ENCODE measurements at regions not wholly inside any gene's neighbourhood (a gene's known extent, or its start where the extent isn't known, plus 50 kb on each side); places are given as distances from the start of the nearest gene placed in this dataset.

DNA sequence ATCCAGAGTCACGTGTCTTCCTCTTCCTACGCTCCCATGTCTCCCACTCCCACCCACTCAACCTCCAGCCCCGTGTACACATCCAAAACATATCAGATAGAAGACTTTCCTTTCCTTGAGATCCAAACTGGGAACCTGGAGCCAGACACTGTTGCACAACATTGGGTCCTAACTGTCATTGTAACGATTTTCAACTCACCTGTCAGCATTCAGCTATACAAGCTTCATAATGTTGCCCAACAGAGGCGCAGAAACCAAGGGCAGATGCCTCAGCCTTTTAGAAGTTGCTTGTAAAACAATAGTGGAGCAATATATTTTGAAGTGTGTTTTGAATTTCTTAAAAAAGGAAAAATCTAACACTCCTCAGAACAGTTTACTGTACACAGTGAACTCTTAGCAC lies 84.9 kb upstream of the GLIS3 start:
- DNase-seq (ENCODE audit: low spot score): no peak

DNA sequence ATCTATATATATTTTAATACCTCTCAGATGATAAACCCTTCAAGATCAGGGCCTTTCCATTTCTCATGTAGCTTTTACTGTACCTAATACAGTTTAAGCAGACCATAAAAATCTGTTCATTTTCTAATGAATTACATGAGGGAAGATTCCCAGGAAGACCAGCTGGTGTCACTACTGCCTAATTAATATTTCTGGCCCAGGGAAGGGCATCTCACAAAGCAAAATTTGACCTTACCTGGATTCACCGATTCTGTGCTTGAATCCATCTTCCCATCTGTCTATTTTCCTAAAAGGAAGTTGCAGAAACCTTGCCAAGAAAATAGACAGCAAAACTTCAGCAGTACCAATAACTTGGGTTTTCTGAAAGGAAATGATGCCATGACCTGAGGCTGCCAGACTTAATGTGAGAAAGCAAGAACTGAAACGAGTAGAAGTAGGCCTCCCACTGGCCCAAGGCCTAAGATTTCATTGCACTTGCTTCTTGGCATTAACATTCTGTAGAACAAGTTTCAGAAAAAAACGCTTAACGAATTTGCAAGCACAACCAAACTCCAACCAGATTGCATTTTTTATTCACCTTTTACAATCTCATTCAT lies 83.0 kb upstream of the GLIS3 start:
- no peak for DNase-seq (ENCODE audit: low spot score)

DNA sequence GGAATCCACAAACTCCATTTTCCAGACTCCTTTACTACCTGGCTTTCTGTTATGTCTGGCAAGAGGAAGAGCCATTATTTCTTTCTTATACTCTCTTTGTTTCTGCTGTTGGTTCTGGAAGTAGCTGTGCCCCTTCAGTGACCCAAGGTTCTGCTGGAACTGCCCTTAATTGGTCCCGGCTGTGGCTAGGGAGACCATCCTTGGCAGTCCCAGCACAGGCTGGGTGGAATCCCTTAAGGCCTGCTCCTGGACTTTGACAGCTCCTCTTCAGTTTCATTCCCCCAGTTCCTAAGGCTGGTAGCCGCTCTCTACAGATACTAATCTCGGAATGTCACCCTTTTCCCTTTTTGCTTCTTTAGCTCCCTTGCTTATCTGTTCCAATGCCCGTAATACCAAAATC lies 81.9 kb upstream of the GLIS3 start:
- DNase-seq (ENCODE audit: low spot score): no peak

DNA sequence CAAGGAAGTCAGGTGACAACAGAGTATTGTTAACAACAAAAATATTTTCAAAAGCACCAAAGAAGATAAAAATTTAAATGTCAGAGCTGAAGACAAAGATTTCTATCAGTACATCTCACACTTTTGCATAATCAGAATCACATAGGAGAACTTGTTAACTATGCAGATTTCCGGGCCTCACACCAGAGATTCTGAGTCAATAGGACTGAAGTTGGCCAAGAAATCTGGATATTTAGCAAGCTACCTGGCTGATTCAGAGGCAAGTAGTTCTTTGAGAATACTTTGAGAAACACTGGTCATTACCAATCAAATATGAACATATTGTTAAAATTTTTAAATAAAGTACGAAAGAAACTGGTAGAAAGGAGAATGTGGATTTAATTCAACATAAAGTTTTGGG lies 80.5 kb upstream of the GLIS3 start:
- no peak for DNase-seq (ENCODE audit: low spot score)

DNA sequence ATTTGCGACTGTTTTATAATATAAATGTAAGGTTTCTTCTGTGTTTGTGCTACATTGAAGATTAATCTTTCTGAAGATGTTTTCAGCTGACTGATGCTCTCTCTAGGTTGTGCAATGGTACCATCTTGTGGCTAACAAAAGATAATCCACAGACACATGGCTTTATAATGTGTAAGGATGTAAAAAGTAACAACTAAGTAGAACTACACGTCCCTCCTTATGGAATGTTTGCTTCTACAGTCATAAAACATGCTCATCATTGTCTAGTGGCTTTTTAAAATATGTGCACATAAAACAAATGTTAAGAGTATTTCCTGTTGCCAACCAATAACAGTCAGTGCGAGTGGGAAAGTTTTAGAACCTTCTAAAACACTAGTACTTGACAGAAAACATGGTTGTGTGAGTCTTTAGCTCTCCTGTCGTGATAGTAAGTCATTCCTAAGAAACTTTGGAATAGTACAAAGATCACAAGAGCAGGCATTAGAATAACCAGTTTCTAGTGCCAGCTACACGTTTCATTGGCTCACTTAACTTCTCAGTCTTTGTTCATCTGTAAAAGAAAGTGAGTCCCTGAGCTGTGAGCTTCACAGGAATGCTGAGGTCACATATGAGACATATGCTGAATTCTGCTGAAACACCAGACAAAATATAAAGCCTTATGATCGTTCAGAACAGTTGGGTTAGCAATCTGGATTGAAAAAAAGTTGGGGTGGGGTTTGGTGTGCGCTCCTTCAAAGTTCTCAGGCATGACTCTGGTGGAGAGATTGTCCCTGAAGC lies 75.7 kb upstream of the GLIS3 start:
- no peak for DNase-seq (ENCODE audit: low spot score)

DNA sequence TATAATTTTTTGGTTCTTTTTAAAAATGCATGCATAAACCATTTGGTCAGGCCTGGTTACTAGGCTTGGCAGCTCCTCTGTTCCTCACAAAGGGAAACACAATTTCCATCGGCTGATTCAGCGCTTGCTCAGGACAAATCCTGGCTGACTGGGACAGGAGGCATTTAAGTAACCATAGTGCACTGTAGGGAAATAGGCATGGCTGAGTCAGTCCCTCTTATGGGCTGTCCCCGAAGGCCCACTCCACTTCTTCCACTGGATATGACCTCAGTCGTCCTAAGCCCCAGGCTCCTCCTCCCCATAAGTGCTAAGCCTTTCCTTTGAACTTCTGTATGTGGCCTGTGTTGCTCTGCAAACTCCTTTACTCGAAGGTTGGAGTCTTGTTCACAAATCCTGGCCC lies 71.2 kb upstream of the GLIS3 start:
- DNase-seq (ENCODE audit: low spot score): no peak

DNA sequence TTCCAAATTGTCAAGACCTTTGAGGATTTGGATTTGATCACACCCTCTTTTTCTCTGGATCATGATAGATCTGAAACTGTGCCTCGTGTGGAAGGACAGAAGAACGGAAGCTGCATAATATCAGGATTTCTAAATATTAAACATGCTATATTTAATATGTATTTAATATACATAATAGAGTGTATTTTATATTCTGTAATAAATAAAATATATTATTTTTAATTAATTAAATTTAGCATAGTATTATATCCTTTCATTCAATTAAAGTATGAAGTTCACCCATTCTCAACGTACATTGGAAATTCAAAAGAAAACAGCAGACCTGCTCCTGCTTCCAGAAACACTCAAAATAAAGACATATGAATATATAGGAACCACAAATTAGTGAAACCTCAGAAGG lies 70.6 kb upstream of the GLIS3 start:
- DNase-seq (ENCODE audit: low spot score): no peak

DNA sequence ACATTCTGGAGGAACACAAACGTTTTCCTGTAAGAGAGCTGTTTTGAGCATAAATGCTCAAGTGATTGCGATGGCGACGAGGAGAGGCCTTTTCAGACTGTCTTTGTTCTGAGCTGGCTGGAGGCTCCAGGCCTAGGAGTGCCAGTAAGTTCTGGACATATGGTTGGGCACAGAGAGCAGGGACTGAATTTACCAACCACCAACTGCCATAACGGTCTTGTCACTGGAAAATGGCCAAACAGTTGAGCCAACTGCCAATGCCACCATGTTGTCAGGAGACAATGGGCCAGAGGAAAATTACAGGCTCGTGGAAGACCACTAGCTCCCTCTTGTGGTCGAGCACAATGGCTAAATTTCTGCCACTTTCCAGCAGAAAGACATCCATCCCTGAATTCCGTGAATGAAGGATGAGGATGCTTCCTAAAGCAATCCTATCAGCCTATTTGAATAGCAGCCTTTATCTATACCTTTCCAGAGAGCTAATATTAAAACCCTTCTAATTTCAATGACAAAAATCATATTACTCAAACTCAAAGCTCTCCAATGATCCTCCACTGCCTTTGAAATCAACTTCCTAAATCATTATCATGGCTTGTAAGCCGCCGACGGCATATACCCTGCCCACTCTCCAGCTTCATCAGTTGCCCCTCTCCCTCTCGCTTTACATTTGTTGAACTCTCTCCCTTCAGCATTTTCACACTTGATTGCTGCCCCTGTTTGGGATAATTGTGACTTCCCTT lies 66.9 kb upstream of the GLIS3 start:
- peak; percentile 40 for DNase-seq (ENCODE audit: low spot score)

DNA sequence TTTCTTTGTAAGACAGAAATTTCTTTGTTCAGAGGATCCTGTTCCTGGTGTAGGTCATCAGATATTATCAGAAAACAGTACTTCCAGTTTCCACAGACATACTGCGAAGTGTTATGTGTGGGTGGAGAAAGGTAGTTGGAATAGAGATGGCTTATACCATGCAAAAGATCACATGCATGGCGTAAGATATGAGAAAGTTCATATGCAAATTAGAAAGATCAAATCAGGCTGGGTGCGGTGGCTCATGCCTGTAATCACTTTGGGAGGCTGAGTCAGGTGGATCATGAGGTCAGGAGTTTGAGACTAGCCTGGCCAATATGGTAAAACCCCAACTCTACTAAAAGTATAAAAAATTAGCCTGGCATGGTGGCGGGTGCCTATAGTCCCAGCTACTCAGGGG lies 65.2 kb upstream of the GLIS3 start:
- DNase-seq (ENCODE audit: low spot score): no peak

DNA sequence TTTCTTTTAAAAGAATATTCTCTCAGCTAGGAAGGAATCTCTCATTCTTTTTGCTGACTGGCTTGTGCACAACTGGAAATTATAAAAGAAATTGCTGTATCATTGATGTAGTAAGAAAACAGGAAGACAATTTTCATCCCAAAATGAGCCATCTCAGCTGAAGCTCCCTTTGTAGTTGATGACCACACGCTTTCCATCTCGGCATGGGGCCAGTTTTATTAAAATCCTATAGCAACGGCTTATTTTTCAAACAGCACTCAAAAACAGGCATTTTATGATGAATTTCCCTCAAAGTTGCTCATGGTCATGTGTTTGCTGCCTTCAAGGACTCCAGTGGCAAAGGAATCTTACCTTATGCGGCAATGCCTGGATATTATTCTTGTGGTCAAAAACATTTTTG lies 62.4 kb upstream of the GLIS3 start:
- DNase-seq (ENCODE audit: low spot score): no peak

DNA sequence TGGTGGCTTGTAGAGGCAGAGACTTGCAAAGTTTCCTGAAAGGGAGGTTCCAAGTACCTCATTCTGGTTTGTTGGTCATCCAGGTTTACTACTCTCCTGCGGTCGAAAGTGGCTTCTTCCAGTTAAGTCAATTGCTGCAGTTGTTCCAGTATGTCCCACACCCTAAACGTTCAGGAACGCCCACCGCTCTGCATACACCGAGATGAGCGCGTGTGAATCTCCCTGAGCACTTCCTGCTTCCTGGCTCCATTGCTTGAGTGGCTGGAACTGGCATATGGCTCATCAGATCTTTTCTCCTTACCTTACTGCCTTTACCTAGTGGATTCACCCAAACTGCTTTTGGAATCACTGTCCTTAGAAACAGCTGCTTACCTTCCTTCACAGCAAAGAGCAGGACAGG lies 59.1 kb upstream of the GLIS3 start:
- DNase-seq (ENCODE audit: low spot score): peak; percentile 61

DNA sequence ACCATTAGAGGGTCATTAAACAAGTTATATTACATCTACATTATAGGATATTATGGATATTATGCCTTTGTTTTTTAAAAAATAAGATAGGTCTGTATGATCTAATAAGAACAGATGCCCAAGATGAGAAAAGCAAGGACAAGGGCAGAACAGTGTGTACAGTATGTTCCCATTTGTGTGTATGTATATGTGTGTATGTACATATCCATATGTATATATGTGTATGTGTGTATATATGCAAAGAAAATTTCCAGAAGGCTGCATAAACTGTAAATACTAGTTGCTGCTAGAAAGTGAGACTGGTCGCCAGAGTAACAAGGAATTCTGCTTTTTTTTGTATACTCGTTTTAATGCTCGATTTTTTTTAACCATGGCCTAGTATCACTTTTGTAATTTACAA lies 58.1 kb upstream of the GLIS3 start:
- DNase-seq (ENCODE audit: low spot score): no peak

DNA sequence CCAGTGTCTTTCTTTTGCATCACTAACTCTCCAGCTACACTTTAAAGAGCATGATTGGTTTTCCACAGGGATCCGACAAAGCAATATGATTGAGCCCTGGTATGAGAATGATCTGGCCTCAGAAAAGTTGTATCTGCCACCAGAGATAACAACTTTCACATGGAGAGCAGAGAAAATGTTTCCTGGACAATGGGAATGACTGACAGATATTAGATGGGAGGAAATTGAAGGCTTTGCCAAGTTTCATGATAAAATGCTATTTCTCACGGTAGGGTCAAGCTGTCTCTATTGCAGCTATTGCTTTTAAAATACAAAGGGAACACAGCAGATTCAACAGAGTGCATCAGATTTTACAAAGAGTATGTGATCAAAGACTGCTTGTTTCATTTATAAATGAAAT lies 56.4 kb upstream of the GLIS3 start:
- DNase-seq (ENCODE audit: low spot score): no peak

DNA sequence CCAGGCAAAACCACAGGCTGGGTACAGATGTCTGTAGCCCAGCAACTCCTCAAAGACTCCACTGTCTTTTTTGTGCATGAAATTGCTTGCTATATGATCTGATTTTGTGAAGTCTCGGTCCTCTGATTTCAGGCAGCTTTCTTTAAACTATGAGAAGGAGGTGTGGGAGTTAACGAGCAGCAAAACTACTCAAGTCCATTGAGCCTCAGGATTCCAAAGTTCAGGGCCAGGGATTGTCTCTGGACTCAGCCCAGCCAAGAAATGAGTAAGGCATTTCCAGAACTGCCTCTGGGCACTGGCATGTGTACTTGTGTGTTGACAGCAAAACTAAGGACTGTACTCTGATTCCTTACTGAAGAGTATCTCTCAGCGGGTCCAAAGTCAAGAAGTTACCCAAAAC lies 53.4 kb upstream of the GLIS3 start:
- peak; percentile 75 for DNase-seq (ENCODE audit: low spot score)

DNA sequence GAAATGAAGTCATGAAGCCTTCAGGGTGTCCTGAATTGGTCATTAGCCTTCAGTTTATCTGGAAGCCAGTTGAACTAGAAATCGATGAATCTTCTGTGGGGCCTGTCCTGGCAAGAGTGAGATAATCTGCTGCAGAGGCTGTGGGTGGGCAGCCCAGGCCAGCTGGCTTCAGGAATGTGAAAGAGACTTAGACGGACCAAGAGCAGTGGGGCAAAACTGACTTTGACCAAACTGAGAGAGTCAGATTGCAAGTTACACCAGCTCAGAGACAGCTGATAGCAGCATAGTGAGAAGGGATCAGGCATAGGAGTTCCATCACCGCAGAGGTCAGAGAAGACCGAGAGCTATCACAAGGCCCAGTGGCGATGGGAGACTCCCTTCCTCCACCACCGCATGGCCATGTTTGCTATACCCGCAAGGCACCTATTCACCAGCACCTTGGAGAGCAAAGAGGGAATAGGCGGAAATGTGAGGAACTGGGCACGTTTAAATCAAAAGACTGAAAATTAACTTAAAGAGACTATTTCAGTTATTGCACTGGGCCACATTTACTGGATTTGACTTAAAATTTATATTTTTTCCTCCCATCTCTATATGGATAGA lies 50.0 kb upstream of the GLIS3 start:
- DNase-seq (ENCODE audit: low spot score): no peak

Data from mucosa of gallbladder (tissue), 1 donor.